ENCODE measurements at regions not wholly inside any gene's neighbourhood (a gene's known extent, or its start where the extent isn't known, plus 50 kb on each side); places are given as distances from the start of the nearest gene placed in this dataset.
A peak's percentile ranks its signal among the peaks of the same experiment; 100 is the strongest.
"Not testable (repeated sequence)": the region's sequence is repeated elsewhere in the genome, so short reads cannot be mapped to it uniquely, and the experiment has no call there.

DNA sequence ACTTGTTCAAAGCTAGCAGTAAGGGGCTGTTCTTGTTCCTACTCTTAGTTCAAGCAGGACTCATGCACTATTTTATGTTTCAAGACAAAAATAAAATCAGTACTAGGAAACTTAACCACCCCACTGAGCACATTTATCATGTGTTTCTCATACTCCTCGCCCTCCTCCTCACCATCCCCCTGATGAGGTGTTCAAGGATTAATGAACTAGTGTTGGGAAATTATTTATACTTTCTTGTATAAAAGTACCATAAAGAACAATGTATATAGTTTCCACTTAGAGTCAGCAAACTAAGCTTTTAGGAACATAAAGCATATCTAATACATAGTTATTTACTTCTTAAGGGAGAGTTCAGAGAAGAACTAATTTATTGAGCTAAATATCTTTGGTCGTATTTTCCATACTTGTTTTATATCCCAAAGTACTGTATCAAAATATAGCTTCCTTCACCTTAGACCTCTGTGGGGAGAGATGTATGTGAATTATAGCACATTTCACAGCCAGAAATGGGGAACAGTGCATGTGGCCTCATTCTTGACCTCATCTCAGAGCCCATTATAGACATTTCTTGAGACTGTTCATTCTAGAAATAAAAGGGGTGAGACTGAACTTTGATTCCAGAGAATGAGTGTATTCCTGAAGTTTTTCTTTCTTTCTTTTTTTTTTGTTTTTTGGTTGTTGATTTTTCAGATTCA is 326.5 kb upstream of the MAP3K7 start:
- in situ Hi-C loops (cut with HindIII; ENCODE audit: low sequenced_read_pairs) = no loop called here
- DNase-seq (ENCODE audit: low spot score) = no peak

DNA sequence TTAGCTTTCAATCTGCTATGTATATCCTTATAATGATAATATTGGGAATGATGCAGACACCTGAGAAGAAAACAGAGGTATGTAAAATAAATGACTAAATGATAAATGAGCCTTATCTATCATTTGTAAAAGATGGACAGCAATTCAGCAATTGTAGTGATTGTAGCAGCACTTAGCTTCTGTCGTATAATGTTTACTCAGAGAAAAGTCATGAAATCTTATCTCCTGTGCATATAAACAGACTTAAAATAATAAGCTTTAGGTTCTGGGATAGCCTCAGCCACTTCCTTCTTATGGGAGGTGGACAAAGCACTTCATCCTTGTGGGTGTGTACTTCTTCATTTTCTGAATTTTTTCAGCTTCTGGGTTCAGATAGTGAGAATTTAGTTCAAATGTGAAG is 324.8 kb upstream of the MAP3K7 start:
- DNase-seq (ENCODE audit: low spot score) = no peak
- in situ Hi-C loops (cut with HindIII; ENCODE audit: low sequenced_read_pairs) = no loop called here

DNA sequence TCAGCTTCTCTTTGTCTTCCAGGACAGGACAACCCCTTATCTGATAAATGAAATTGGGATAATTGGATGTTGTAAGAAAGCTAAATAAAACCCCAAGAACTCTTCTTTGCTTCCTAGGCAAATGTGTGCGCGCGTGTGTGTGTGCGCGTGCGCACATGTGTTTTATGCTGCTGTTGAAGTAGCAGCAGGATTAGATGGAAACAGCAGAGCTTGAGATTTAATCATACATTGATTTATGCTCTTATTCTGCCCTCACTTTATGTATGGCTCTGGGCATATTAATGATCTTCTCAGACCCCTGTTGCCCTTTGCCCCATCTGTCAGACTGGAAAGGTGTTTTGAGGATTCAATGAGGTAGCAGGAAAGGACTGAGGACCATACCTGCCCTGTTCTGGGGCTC is 324.0 kb upstream of the MAP3K7 start:
- in situ Hi-C loops (cut with HindIII; ENCODE audit: low sequenced_read_pairs) = no loop called here

DNA sequence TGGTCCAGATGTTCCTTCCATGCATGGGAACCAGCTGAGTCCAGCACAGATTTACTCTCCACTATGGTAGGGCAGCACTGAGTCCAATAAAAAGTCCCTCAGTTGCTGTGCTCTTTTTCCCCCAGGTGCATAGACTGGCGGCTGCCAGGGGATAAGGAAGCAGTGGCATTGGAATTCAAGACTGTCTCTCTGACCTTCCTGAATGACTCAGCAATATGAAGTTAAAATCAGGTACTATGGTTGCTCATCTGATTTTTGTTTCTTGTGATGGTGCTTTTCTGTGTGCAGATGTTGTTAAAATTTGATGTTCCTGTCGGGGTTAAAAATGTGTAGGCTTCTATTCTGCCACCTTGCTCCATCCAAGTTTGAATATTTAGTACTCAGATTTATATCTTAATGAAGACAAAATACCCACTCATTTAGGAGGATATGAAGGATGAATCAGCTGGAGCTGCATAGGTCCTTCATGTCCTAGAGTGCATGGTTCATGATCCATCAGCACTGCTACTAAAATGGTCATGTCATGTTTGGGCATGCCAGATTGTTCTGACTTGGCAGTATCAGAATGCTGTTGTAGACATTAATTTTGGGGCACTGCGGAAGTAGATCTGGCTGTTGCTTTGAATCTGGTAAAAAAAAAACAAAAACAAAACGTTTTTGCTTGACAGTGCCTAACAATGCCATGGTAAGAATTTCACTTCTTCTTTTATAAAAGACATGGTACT is 321.2 kb upstream of the MAP3K7 start:
- no peak for DNase-seq (ENCODE audit: low spot score)
- in situ Hi-C loops (cut with HindIII; ENCODE audit: low sequenced_read_pairs) = no loop called here

More for the DNA sequence above, 324.0 kb upstream of the MAP3K7 start:
- DNase-seq (ENCODE audit: low spot score) = no peak

DNA sequence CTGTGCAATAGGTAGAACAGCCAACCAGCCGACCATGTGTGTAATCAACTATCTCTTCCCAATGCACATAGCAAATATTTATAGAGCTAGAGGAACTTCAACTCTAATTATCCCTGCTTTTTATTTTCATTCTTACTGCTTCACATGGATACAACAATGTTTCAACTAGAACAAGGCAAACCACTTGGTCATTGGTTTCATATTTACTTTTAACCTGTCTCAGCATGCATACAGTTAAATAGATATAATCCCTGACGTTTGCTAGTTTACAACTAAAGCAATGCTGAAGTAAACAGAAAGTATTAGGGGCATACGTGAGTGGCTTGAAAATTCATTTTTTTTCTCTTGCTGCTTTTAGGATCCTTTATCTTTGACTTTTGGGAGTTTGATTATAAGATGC is 318.5 kb upstream of the MAP3K7 start:
- in situ Hi-C loops (cut with HindIII; ENCODE audit: low sequenced_read_pairs) = no loop called here
- no peak for DNase-seq (ENCODE audit: low spot score)

DNA sequence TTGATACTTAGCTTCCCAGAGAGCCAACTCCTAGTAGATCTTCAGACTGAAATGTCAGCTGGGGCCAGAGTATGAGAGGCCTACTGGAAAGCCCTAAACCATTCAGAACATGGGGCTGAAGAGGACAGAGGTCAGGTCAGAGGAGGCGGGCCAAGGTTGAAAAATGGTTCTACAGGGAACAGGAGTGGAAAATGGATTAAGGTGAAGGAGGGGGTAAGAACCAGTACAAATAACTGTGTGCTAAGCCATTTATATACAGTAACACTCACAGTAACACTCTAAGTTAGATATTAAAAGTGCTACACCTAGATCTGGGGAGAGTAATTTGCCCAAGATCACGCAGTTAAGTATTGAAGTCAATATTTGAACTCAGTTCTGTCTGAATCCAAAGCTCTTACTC is 313.2 kb upstream of the MAP3K7 start:
- in situ Hi-C loops (cut with HindIII; ENCODE audit: low sequenced_read_pairs) = no loop called here
- no peak for DNase-seq (ENCODE audit: low spot score)

DNA sequence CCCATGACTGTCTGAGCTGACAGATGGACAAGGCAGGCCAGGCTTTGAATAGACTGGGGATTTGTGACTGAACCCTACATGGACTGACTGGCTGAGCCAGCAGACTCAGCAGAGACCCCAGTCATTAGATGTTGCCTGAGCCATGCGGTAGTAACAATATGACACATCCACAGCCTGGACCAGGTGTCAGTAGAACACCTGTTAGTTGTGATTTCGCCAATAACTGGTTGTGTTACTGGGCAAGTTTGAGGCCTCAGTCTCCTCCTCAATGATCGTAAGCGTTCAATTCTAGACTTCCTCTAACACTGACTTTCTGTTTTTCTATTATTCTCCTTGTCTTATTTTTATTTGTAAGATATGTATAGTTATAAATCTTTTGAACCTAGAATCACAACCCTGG is 311.9 kb upstream of the MAP3K7 start:
- DNase-seq (ENCODE audit: low spot score) = no peak
- in situ Hi-C loops (cut with HindIII; ENCODE audit: low sequenced_read_pairs) = no loop called here

DNA sequence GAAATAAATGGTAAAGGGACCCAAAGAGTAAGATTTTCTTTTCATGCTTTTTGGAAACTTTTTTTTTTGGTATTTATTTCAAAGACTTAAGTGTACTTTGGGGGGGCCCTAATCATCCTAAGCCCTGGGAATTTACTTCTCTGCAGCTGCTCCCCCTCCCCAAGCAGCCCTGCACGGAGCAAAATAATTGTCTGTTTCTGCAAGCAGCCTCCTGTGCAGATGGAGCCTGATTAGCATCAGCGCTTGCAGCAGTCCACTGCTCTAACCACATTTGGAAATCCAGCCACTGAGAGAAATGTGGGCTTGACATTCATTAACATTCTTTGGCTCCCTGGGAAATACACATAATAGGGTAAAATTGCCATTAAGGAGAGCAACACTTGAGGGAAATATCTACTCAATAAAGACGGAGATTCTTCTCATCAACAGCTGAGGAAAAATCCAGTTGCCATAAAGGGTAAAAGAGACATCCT is 309.2 kb upstream of the MAP3K7 start:
- no peak for DNase-seq (ENCODE audit: low spot score)
- in situ Hi-C loops (cut with HindIII; ENCODE audit: low sequenced_read_pairs) = no loop called here

DNA sequence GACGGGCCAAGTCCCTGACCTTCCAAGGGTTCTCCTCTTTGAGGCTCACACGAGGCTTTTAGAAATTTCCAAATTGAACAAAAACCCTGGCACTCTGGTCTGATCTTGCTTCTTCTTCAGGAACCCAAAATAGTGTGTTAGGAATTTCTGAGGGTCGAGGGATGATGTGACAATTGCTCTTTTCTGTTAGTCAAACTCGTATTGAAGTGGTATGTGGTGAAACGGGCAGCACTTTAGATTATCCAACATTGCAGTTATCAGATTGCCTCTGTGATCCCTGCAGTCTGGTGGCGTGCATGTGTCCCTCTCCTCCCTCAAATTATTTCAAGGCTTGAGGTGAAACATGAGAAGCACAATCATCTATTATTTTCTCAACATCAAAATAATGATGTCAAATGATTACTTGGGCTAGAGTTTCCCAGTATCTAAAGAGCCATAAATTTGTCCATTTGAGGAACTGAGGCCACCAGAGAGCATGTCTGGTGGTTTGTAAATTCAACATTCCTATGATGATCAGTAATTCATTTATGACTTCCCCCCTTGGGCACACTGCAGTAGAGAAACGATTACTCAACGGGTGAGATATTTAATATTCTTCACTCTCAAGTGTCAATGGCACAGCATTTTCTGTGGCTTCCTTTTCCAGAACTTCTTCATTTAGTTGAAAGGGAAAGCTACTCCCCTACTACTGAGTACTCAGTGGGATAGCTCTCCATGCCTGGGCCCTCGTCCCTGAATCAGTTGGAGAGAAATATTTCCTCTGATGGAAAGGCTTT is 308.6 kb upstream of the MAP3K7 start:
- in situ Hi-C loops (cut with HindIII; ENCODE audit: low sequenced_read_pairs) = no loop called here
- no peak for DNase-seq (ENCODE audit: low spot score)

DNA sequence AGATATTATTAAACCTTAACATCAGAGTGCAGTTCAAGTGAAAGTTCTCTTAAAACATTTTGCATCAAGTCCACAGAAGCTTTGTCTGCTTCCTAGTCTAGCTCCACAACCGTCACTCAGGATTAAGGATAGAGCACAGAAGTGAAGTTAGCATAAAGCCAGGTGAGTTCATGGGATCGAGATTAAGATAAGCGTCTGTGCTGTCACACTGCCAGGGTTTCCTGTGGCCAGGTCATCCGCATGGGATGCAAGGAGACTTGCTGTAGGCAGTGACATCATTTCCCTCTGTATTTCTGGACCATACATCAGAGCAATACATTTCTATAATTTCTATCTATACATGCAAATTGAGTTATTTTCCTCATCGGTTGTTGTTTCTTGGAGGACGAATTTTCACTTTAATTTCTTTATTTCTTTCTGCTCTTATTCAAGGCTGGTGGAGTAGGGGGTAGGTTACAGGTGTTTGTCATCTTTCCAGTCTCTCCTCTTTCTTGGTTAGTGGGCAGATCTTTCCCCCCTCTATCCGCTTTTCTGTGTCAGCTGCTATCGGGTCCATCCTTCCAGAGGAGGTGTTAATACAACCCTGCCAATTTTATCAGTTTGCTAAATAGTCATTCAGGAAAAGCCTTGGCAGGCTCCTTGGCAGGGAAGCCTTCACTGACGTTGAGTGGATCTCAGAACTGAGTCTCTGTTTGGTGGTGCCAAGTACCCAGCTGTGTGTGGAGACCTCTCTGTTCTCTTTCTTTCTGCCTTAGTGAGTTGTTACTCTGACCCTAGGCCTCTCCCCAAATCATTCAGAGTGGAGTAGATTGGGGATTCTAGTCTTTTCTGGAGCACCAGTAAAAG is 307.6 kb upstream of the MAP3K7 start:
- in situ Hi-C loops (cut with HindIII; ENCODE audit: low sequenced_read_pairs) = no loop called here
- DNase-seq (ENCODE audit: low spot score) = no peak

DNA sequence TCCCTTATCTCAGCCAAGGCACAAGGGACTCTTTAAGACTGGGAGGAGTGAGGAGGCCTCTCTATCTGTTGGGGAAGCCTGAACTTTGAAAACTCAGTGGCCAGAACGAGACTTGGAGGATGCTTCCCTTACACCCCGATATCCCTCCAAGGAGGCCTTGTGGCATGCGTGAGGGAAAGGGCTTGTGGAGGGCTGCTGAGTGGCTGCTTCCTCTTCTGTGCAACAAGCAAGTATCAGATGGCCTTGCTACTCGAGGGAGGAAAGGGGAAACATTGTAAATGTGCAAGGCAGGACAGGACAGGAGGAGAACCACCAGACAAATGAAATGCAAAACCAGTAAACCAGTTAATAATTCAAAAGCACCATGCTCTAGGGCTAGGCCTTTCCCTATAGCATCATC is 306.5 kb upstream of the MAP3K7 start:
- DNase-seq (ENCODE audit: low spot score) = no peak
- in situ Hi-C loops (cut with HindIII; ENCODE audit: low sequenced_read_pairs) = no loop called here

DNA sequence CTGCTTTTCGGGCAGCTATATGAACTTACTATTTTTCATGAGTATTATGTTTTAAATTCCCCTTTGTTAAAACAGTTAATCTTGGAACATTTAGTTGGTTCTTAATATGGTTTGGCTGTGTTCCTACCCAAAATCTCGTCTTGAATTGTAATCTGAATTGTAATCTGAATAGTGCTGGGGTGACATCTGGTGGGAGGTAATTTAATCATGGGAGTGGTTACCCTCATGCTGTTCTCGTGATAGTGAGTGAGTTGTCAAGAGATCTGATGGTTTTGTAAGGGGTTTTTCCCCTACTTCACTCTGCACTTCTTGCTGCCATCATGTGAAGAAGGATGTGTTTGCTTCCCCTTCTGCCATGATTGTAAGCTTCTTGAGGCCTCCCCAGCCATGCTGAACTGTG is 305.4 kb upstream of the MAP3K7 start:
- in situ Hi-C loops (cut with HindIII; ENCODE audit: low sequenced_read_pairs) = no loop called here

DNA sequence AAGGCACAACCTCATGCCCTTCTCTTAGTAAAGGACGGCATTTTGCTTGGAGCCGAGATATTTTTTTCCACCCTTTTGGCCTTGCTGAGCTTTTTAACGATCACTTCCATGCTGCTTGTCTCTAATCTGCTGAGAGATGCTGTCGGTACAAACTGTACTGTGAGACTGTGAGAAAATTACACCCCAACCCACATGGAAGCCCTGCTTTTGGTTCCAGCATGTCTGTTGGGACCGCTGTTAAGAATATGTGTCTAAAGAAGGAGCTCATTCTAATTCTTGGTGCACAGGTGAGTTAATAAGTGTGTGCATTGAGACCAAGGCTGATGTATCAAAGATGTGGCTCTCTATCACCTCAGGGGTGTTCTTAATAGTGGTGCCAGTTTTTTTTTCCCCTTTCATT is 304.5 kb upstream of the MAP3K7 start:
- in situ Hi-C loops (cut with HindIII; ENCODE audit: low sequenced_read_pairs) = no loop called here
- DNase-seq (ENCODE audit: low spot score) = no peak

More for the DNA sequence above, 305.4 kb upstream of the MAP3K7 start:
- no peak for DNase-seq (ENCODE audit: low spot score)

DNA sequence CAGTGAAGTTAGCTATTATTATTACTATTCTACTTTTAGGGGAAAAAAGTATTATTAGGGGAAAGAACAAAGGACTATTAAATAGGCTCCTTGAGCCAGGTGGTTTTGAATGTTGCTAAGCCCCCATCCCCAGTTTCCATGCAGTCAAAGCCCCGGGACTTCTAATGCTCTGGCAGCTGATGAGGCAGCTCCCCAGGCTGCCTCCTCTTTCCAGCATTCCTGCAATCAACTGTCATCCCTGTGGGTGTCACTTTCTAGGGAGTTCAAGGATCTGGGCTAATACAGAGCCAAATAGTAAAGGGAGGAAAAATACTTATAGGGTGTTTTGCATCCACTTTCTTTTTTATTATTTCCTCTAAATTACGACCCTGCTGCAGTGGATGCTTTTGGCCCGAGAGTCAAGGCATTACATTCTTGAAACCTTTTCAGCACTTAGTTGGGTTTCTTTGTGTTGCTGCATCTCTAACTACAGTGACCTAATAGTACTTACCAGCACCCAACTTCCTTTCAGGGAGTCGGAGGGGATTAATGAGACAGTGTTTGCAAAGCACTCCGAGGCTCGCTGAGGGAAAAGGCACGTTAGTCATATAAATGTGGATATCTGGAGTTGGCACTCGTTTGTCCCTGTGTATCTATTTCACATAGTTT is 303.9 kb upstream of the MAP3K7 start:
- no peak for DNase-seq (ENCODE audit: low spot score)

DNA sequence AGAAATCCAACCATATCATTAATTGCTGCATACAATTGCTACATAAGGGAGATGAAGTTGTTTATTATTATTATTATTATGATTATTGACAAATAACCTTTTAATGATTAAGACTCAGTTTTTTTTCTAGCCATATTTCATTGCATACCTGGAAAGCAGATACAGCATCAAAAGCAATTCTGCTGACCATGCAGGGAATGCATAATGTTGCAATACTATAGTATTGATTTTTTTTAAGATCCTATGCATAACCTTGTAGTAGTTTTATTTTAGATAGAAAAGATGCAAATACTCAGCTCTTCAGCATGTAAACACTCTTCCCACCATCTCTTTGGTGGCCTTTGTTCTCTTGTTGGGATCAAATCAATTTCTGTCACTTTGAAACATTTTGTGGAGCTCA is 300.9 kb upstream of the MAP3K7 start:
- DNase-seq (ENCODE audit: low spot score) = no peak
- in situ Hi-C loops (cut with HindIII; ENCODE audit: low sequenced_read_pairs) = no loop called here

More for the DNA sequence above, 303.9 kb upstream of the MAP3K7 start:
- in situ Hi-C loops (cut with HindIII; ENCODE audit: low sequenced_read_pairs) = no loop called here

DNA sequence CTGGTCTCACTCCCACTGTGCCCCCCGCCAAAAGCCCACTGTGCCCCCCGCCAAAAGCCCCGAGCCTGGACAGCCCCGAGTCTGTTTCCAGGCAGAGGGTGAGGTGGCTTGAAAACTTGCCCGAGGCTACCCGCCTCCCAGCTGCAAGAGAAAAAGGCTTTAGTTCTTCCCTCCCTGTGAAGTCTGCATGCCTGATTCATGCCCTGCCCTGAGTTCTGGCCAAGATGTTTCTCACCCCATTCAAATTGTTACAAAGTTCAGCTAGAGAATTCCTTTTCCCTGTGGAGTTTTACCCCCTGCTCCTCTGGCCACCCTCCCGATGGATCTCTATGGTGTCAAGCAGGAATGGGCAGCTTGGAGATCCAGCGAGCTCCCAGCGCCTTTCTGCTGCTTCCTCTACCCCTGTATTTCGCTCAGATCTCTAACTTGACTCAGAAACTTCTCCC is 298.8 kb upstream of the MAP3K7 start:
- in situ Hi-C loops (cut with HindIII; ENCODE audit: low sequenced_read_pairs) = no loop called here
- peak; percentile 3 for DNase-seq (ENCODE audit: low spot score)

DNA sequence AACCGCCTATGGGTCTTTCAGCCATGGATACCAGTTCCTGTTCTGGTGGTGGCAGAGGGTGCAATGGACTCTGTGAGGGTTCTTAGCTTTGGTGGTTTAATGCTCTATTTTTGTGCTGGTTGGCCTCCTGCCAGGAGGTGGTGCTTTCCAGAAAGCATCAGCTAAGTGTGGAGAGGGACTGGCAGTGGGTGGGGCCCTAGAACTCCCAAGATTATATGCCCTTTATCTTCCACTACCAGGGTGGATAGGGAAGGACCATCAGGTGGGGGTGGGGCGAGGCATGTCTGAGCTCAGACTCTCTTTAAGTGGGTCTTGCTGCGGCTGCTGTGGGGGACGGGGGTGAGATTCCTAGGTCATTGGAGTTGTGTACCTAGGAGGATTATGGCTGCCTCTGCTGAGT is 298.3 kb upstream of the MAP3K7 start:
- in situ Hi-C loops (cut with HindIII; ENCODE audit: low sequenced_read_pairs); DNase-seq (ENCODE audit: low spot score): not testable (repeated sequence)

DNA sequence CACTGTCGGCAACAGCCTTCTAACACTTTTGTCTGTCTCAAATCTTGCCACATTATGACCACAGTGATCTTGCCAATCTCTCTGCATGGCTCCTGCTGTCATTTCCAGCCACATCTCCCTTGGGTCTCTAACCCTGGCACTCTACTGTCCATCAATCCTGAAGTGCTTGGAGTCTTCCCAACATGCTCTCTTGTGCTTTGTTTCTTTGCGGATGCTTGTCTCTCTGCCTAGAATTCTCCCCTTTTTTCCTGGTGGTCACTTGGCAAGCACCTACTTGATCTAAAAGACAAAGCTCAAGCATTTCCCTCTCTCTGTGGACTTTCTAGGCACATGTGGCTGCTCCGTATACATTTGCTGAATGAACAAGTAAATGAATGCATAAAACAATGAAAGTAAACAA is 290.7 kb upstream of the MAP3K7 start:
- in situ Hi-C loops (cut with HindIII; ENCODE audit: low sequenced_read_pairs) = no loop called here
- DNase-seq (ENCODE audit: low spot score) = no peak

DNA sequence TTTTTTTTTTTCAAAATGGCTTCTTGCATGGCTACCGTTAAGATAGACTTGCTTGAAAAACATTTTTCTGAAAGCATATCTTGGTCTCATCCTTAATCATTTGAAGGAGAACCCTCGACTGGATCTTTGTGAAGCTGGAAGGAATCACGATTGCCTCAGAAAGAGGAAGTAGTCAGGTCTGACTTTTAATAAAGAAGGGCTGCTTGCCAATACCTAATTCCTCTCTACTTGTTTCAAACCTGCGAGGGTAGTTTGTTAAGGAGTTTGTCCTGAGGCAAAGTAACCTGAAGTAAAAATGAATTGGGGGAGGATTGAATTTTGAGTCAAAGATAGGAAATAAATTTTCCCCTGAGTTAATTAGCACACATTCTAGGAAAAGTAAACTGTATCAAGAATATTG is 288.1 kb upstream of the MAP3K7 start:
- no peak for DNase-seq (ENCODE audit: low spot score)
- in situ Hi-C loops (cut with HindIII; ENCODE audit: low sequenced_read_pairs) = no loop called here
